Hepatocyte (in vitro differentiated cells): ENCODE measurements at regions not wholly inside any gene's neighbourhood (a gene's known extent, or its start where the extent isn't known, plus 50 kb on each side); places are given as distances from the start of the nearest gene placed in this dataset.
"Not testable (repeated sequence)": the region's sequence is repeated elsewhere in the genome, so short reads cannot be mapped to it uniquely, and the experiment has no call there.

Source experiments
- DNase-seq: peaks from one replicate; pipeline ENCODE4 v3.0.0-alpha.2; 2016; ENCODE audit warnings: low spot score
- H2AFZ ChIP-seq: fragments of 200-600 bp; sonication (generic); 2 replicates; pipeline ENCODE4 v1.6.0; 2016; ENCODE audit warnings: antibody characterized with exemption, mild to moderate bottlenecking
- H3K27ac ChIP-seq: fragments of 200-600 bp; sonication (generic); 2 replicates; pipeline ENCODE4 v1.5.1; 2016; ENCODE audit warnings: mild to moderate bottlenecking
- H3K27me3 ChIP-seq: fragments of 200-600 bp; sonication (generic); 2 replicates; pipeline ENCODE4 v1.6.1; 2016
- H3K36me3 ChIP-seq: fragments of 200-600 bp; sonication (generic); replicated peaks from 2 replicates; pipeline ENCODE4 v1.5.1; 2016; ENCODE audit warnings: low read depth; ENCODE audit not compliant: insufficient read depth
- H3K4me1 ChIP-seq: fragments of 200-600 bp; sonication (generic); 2 replicates; pipeline ENCODE4 v1.5.1; 2016; ENCODE audit warnings: mild to moderate bottlenecking, moderate library complexity; ENCODE audit not compliant: insufficient read depth
- H3K4me2 ChIP-seq: fragments of 200-600 bp; sonication (generic); 2 replicates; pipeline ENCODE4 v1.6.0; 2016
- H3K4me3 ChIP-seq: fragments of 200-600 bp; sonication (generic); 2 replicates; pipeline ENCODE4 v1.5.1; 2016; ENCODE audit warnings: mild to moderate bottlenecking
- H3K79me2 ChIP-seq: fragments of 200-600 bp; sonication (generic); 2 replicates; pipeline ENCODE4 v1.6.0; 2017; ENCODE audit warnings: mild to moderate bottlenecking
- H3K9me2 ChIP-seq: fragments of 200-600 bp; sonication (generic); replicated peaks from 2 replicates; pipeline ENCODE4 v1.6.0; 2017; ENCODE audit warnings: mild to moderate bottlenecking; ENCODE audit not compliant: insufficient read depth
- H3K9me3 ChIP-seq: fragments of 200-600 bp; sonication (generic); 2 replicates; pipeline ENCODE4 v1.5.1; 2016; ENCODE audit warnings: low read depth, mild to moderate bottlenecking
- H4K20me1 ChIP-seq: fragments of 200-600 bp; sonication (generic); 2 replicates; pipeline ENCODE4 v1.6.0; 2016; ENCODE audit warnings: mild to moderate bottlenecking; ENCODE audit not compliant: insufficient read depth, poor library complexity, severe bottlenecking
- CTCF ChIP-seq: fragments of 200-600 bp; sonication (generic); IDR thresholded peaks from 2 replicates; pipeline ENCODE4 v1.5.1; 2016; ENCODE audit warnings: antibody characterized with exemption, mild to moderate bottlenecking; ENCODE audit not compliant: poor library complexity
- EZH2 ChIP-seq: fragments of 200-600 bp; sonication (generic); IDR thresholded peaks from 2 replicates; pipeline ENCODE4 v1.6.1; 2016; ENCODE audit warnings: antibody characterized with exemption, mild to moderate bottlenecking, borderline replicate concordance
- EZH2phosphoT487 ChIP-seq: fragments of 200-600 bp; sonication (generic); IDR thresholded peaks from one replicate; pipeline ENCODE4 v1.6.1; 2018; ENCODE audit warnings: antibody characterized with exemption, mild to moderate bottlenecking, low read depth, moderate library complexity; ENCODE audit not compliant: unreplicated experiment, severe bottlenecking
- WGBS: methylation state at CpG from one replicate; pipeline ENCODE4 v1.1.6; 2016; ENCODE audit warnings: low lambda C conversion rate; ENCODE audit errors: missing lambda C conversion rate; 5-methylcytosine and 5-hydroxymethylcytosine counted together

- DNase-seq = no peak
- H3K9me2 ChIP-seq = no peaks in the 10 kb centered on the region
- no peaks in the 10 kb centered on the region for H3K4me1 ChIP-seq
- no peak overlapping the region for H3K27ac ChIP-seq
- no peak overlapping the region for H2AFZ ChIP-seq
- H4K20me1 ChIP-seq = no peaks in the 10 kb centered on the region
- H3K36me3 ChIP-seq = no peaks in the 10 kb centered on the region
- no peak overlapping the region for H3K4me3 ChIP-seq
- H3K79me2 ChIP-seq = no peaks in the 10 kb centered on the region
- no peaks in the 10 kb centered on the region for H3K9me3 ChIP-seq
- H3K27me3 ChIP-seq = peaks cover 6% of the 10 kb centered on the region
- TF ChIP-seq CTCF (no peak), EZH2phosphoT487 (no peak), EZH2 (no peak)
- H3K4me2 ChIP-seq = no peak overlapping the region
Observed at GRCh38 chr3:124147429-124147828, 155.5 kb upstream of the ROPN1 start.

- DNase-seq = no peak
- peaks cover 6% of the 10 kb centered on the region for H3K27me3 ChIP-seq
- no peaks in the 10 kb centered on the region for H4K20me1 ChIP-seq
- H3K4me3 ChIP-seq = no peak overlapping the region
- H3K4me1 ChIP-seq = no peaks in the 10 kb centered on the region
- H3K79me2 ChIP-seq = no peaks in the 10 kb centered on the region
- no peaks in the 10 kb centered on the region for H3K9me3 ChIP-seq
- no peak overlapping the region for H3K27ac ChIP-seq
- H3K4me2 ChIP-seq = no peak overlapping the region
- TF ChIP-seq EZH2 (no peak), CTCF (no peak), EZH2phosphoT487 (no peak)
- no peaks in the 10 kb centered on the region for H3K9me2 ChIP-seq
- no peaks in the 10 kb centered on the region for H3K36me3 ChIP-seq
- 89% methylated on average over 2 of the region's 2 CpGs for WGBS
- no peak overlapping the region for H2AFZ ChIP-seq
Observed at GRCh38 chr3:124147946-124148345, 156.0 kb upstream of the ROPN1 start.

- Histone ChIP-seq H2AFZ (no peak overlapping the region), H3K27ac (no peak overlapping the region), H3K79me2 (no peaks in the 10 kb centered on the region), H3K27me3 (peaks cover 6% of the 10 kb centered on the region), H3K36me3 (no peaks in the 10 kb centered on the region), H3K9me3 (no peaks in the 10 kb centered on the region), H3K9me2 (no peaks in the 10 kb centered on the region), H3K4me2 (no peak overlapping the region), H3K4me1 (no peaks in the 10 kb centered on the region), H3K4me3 (no peak overlapping the region), H4K20me1 (no peaks in the 10 kb centered on the region)
- TF ChIP-seq EZH2 (no peak), EZH2phosphoT487 (no peak), CTCF (no peak)
- no peak for DNase-seq
- 100% methylated on average over 1 of the region's 1 CpG for WGBS
Observed at GRCh38 chr3:124149081-124149480, 157.2 kb upstream of the ROPN1 start.

- no peak for DNase-seq
- no peaks in the 10 kb centered on the region for H4K20me1 ChIP-seq
- no peaks in the 10 kb centered on the region for H3K4me1 ChIP-seq
- H3K36me3 ChIP-seq = no peaks in the 10 kb centered on the region
- 85% methylated on average over 3 of the region's 3 CpGs for WGBS
- TF ChIP-seq EZH2 = no peak
- TF ChIP-seq EZH2phosphoT487 = no peak
- TF ChIP-seq CTCF = no peak
- H2AFZ ChIP-seq = no peak overlapping the region
- no peak overlapping the region for H3K4me3 ChIP-seq
- no peaks in the 10 kb centered on the region for H3K9me2 ChIP-seq
- no peaks in the 10 kb centered on the region for H3K79me2 ChIP-seq
- H3K9me3 ChIP-seq = no peaks in the 10 kb centered on the region
- no peak overlapping the region for H3K4me2 ChIP-seq
- no peak overlapping the region for H3K27ac ChIP-seq
- H3K27me3 ChIP-seq = peaks cover 6% of the 10 kb centered on the region
Observed at GRCh38 chr3:124149771-124150170, 157.8 kb upstream of the ROPN1 start.

- H3K4me3 ChIP-seq, H3K9me2 ChIP-seq, H3K4me1 ChIP-seq, H3K4me2 ChIP-seq, H3K9me3 ChIP-seq, H3K79me2 ChIP-seq, H3K27me3 ChIP-seq, H4K20me1 ChIP-seq, H3K36me3 ChIP-seq, H2AFZ ChIP-seq, H3K27ac ChIP-seq, DNase-seq: not testable (repeated sequence)
- WGBS = 100% methylated on average over 1 of the region's 1 CpG
Observed at GRCh38 chr3:124152891-124153290, 161.0 kb upstream of the ROPN1 start.
